Activated T-helper 1 cell treated with anti-CD3 and anti-CD28 coated beads, Interleukin-2, amount 50 U/mL, for 16 hours (primary cell): ENCODE measurements at regions not wholly inside any gene's neighbourhood (a gene's known extent, or its start where the extent isn't known, plus 50 kb on each side); places are given as distances from the start of the nearest gene placed in this dataset.

Source experiments
- DNase-seq, 2 donors: peaks; one replicate each; pipeline ENCODE4 v3.0.0-alpha.2; 2020; ENCODE audit warnings: low read depth in 1 of 2, low spot score in 1 of 2

GRCh38 chr5:175805256-175806011 lies 65.9 kb upstream of the CPLX2 start:
- DNase-seq: no peak

- DNase-seq: no peak
These were observed 62.7 kb upstream of the CPLX2 start for GRCh38 chr5:175808711-175809110.

GRCh38 chr5:175809531-175810121 lies 61.8 kb upstream of the CPLX2 start:
- no peak for DNase-seq

GRCh38 chr5:175810457-175810856 lies 60.9 kb upstream of the CPLX2 start:
- no peak for DNase-seq

GRCh38 chr5:175811589-175811988 lies 59.8 kb upstream of the CPLX2 start:
- no peak for DNase-seq

- DNase-seq: no peak
These were observed 57.3 kb upstream of the CPLX2 start for GRCh38 chr5:175813943-175814630.

GRCh38 chr5:175814691-175815090 lies 56.7 kb upstream of the CPLX2 start:
- no peak for DNase-seq

- DNase-seq: no peak
These were observed 56.1 kb upstream of the CPLX2 start for GRCh38 chr5:175815126-175815913.

GRCh38 chr5:175816348-175816747 lies 55.0 kb upstream of the CPLX2 start:
- DNase-seq: no peak

- no peak for DNase-seq
These were observed 52.3 kb upstream of the CPLX2 start for GRCh38 chr5:175819090-175819425.

GRCh38 chr5:175820230-175820629 lies 51.1 kb upstream of the CPLX2 start:
- no peak for DNase-seq
